Thoracic aorta (tissue), 2 donors: ENCODE measurements at regions not wholly inside any gene's neighbourhood (a gene's known extent, or its start where the extent isn't known, plus 50 kb on each side); places are given as distances from the start of the nearest gene placed in this dataset.

Experiments used
- ATAC-seq: fragments of 150-250 bp; one replicate; pipeline ENCODE4 v1.8.0; 2017; ENCODE audit warnings: low read depth; ENCODE audit not compliant: insufficient number of reproducible peaks, low FRiP score
- DNase-seq: peaks from one replicate; pipeline ENCODE4 v3.0.0-alpha.2; 2020; ENCODE audit warnings: low spot score
- H3K27ac ChIP-seq, 2 donors: fragments of 200-600 bp; sonication (generic); 1 replicate in 1 of 2; 2 replicates in 1 of 2; pipeline ENCODE4 v1.5.1; 2016; ENCODE audit warnings: mild to moderate bottlenecking in 2 of 2, moderate library complexity in 2 of 2
- H3K27me3 ChIP-seq: fragments of 200-600 bp; sonication (generic); replicated peaks from 2 replicates; pipeline ENCODE4 v1.6.0; 2016; ENCODE audit warnings: mild to moderate bottlenecking; ENCODE audit not compliant: insufficient read depth
- H3K36me3 ChIP-seq: fragments of 200-600 bp; sonication (generic); one replicate; pipeline ENCODE4 v1.5.1; 2016
- H3K4me1 ChIP-seq, 2 donors: fragments of 200-600 bp; sonication (generic); 1 replicate in 1 of 2; 2 replicates in 1 of 2; pipeline versions ENCODE4 v1.5.1 to v1.6.0; 2016; ENCODE audit warnings: low read depth in 2 of 2, mild to moderate bottlenecking in 1 of 2; ENCODE audit not compliant: control insufficient read depth in 1 of 2
- H3K4me3 ChIP-seq: fragments of 200-600 bp; sonication (generic); 2 replicates; pipeline ENCODE4 v1.5.1; 2016; ENCODE audit warnings: mild to moderate bottlenecking
- H3K9me3 ChIP-seq: fragments of 200-600 bp; sonication (generic); 2 replicates; pipeline ENCODE4 v1.5.1; 2016
- TF ChIP-seq, protein P1 (sequence below): fragments of 200-600 bp; sonication (generic); IDR thresholded peaks from one replicate; pipeline ENCODE4 v1.5.1; 2019; ENCODE audit warnings: antibody characterized with exemption

DNA sequence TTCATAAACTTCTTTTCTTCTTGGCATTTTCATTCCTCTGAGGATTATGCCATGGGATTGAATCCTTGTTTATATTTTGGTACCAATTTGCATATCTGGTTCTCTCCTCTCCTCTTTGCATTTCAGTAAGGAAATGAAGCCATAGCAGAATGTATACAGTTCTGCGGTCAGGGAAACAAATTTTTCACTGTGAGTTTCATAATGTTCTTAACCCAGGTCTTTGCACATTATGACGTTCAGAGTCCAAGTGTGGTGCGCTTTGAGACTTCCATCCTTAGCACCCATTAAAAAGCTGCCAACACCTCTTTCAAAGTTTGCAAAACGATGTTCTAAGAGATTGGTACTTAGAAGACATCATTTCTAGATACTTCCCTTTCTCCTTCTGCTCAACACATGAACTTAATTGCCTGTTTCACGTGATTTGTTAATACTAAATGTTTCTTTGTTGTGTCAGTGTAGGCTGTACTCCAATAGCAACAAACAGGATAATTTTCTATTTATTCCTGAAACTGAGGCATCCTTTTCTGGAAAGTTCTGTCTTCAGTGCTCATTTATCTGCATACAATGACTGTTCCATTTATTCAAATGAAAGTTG, 953.1 kb upstream of the NR2F2 start:
- Histone ChIP-seq H3K9me3 (no peaks in the 10 kb centered on the region), H3K4me1 (no peaks in the 10 kb centered on the region), H3K4me3 (no peak overlapping the region), H3K36me3 (no peaks in the 10 kb centered on the region), H3K27ac (no peak overlapping the region), H3K27me3 (no peaks in the 10 kb centered on the region)
- TF ChIP-seq, protein P1, sequence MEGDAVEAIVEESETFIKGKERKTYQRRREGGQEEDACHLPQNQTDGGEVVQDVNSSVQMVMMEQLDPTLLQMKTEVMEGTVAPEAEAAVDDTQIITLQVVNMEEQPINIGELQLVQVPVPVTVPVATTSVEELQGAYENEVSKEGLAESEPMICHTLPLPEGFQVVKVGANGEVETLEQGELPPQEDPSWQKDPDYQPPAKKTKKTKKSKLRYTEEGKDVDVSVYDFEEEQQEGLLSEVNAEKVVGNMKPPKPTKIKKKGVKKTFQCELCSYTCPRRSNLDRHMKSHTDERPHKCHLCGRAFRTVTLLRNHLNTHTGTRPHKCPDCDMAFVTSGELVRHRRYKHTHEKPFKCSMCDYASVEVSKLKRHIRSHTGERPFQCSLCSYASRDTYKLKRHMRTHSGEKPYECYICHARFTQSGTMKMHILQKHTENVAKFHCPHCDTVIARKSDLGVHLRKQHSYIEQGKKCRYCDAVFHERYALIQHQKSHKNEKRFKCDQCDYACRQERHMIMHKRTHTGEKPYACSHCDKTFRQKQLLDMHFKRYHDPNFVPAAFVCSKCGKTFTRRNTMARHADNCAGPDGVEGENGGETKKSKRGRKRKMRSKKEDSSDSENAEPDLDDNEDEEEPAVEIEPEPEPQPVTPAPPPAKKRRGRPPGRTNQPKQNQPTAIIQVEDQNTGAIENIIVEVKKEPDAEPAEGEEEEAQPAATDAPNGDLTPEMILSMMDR = no peak
- ATAC-seq (no peak), DNase-seq (no peak)

DNA sequence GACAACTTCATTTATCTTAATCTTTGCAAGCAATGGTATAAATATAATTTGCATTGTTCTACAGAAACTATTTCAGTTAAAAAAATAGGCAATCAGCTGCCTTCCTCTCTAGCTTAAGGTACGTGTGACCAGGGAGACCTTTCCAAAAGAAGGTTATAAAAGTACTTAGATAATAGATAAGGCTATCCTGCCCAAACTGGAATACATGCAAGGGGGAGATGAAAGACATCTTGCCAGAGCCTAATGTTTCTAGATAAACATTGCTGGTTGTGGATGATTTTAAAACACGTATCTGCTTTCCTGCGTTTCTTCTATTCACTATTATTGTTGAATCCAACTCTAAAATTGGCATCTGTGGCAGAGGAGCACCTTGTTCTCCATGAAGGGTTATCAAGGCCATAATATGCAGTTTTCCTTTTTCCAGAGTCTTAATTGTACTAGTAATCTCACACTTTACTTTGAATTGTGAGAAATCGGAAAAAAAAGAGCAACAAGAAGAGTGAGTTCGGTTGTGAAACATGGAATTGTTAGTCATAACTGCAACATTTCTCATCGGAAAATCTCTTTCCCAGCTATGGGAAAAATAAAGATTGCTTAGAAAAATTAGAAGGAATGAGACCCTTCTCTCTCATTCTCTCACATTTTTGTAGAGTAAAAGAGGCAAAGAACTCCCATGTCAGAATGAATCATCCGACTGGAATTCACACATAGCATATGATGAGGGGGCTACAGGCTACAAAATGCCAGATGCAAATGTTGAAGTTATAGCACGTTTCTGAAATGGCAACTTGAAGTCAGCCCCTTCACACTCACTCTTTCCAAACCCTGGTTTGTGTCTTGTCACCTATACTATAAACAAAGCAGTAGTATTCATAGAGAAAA, 936.1 kb upstream of the NR2F2 start:
- TF ChIP-seq, protein P1 = no peak
- no peak for ATAC-seq
- H3K4me3 ChIP-seq = peak overlapping the region; percentile 45
- peaks cover 6 to 15% of the 10 kb centered on the region in 2 donors for H3K4me1 ChIP-seq
- no peaks in the 10 kb centered on the region for H3K27me3 ChIP-seq
- peak overlapping the region; percentile 10 to 49 for H3K27ac ChIP-seq
- H3K9me3 ChIP-seq = no peaks in the 10 kb centered on the region
- H3K36me3 ChIP-seq = no peaks in the 10 kb centered on the region
- no peak for DNase-seq

DNA sequence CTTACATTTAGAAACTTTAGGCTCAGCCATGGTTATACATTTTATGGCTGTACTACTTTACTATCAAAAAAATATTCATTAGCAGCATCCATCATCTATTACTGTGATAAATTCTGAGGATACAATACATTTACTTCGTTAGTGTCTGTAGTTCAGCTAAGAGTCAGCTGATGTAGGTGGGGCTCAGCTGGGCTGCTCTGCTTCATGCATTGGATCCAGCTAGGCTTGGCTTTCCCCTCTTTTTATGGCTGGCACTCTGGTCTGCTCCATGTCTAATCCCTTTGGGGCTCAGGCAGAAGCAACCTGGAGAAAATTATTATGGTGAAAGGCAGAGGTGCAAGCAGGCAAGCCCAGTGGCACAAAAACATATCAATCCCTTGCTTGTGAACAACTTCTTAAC, 930.1 kb upstream of the NR2F2 start:
- Histone ChIP-seq H3K27ac (peak overlapping the region in 1 of 2 donors; percentile 33), H3K27me3 (no peaks in the 10 kb centered on the region), H3K4me3 (no peak overlapping the region), H3K36me3 (no peaks in the 10 kb centered on the region), H3K4me1 (peaks cover 5 to 19% of the 10 kb centered on the region in 2 donors), H3K9me3 (no peaks in the 10 kb centered on the region)
- TF ChIP-seq, protein P1 = no peak
- no peak for DNase-seq
- no peak for ATAC-seq

DNA sequence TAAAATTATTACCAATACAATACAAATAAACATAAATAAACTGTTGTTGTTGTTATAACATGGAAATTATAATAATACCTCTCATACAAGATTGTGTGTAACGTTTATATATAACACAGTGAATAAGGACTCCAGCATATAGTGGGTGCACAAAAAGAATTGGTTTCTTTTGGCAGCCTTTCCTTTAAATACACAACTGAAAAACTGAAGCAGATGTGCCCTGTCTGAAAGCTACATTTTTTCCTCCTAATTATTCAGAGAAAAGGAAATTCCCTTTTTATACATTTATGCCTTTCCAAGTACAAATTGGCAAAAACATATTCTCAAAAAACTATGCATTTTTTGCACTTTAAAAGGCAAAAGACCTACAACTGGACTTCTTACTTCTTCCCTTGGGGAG, 928.9 kb upstream of the NR2F2 start:
- Histone ChIP-seq H3K27me3 (no peaks in the 10 kb centered on the region), H3K36me3 (no peaks in the 10 kb centered on the region), H3K9me3 (no peaks in the 10 kb centered on the region), H3K4me3 (no peak overlapping the region), H3K4me1 (peaks cover 10 to 29% of the 10 kb centered on the region in 2 donors), H3K27ac (peak overlapping the region in 1 of 2 donors; percentile 32)
- DNase-seq (no peak), ATAC-seq (no peak)
- TF ChIP-seq, protein P1 = no peak

DNA sequence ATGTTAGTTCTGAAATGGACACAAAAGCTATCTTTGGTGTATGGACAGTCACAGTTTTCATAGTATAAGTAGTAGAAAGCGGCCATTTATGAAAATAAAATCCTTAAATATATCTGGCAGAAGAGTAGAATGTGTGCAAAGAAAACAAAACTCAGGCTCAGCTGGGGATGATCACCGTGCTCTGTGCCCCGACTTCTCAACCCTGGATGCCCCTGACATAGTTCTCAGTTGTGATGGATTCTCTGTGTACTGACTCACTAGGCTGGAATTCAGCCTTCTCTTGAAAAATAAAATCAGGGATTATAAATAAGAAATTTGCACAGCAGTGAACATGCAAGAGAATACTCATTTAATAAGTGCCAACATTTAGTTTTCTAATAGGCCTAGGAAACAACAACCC, 925.1 kb upstream of the NR2F2 start:
- no peaks in the 10 kb centered on the region for H3K9me3 ChIP-seq
- ATAC-seq = no peak
- H3K4me1 ChIP-seq = peaks cover 18 to 53% of the 10 kb centered on the region in 2 donors
- DNase-seq = no peak
- TF ChIP-seq, protein P1 = no peak
- H3K4me3 ChIP-seq = no peak overlapping the region
- no peaks in the 10 kb centered on the region for H3K27me3 ChIP-seq
- peak overlapping the region in 1 of 2 donors; percentile 9 for H3K27ac ChIP-seq
- H3K36me3 ChIP-seq = no peaks in the 10 kb centered on the region
